ENCODE measurements at regions not wholly inside any gene's neighbourhood (a gene's known extent, or its start where the extent isn't known, plus 50 kb on each side); places are given as distances from the start of the nearest gene placed in this dataset.

DNA sequence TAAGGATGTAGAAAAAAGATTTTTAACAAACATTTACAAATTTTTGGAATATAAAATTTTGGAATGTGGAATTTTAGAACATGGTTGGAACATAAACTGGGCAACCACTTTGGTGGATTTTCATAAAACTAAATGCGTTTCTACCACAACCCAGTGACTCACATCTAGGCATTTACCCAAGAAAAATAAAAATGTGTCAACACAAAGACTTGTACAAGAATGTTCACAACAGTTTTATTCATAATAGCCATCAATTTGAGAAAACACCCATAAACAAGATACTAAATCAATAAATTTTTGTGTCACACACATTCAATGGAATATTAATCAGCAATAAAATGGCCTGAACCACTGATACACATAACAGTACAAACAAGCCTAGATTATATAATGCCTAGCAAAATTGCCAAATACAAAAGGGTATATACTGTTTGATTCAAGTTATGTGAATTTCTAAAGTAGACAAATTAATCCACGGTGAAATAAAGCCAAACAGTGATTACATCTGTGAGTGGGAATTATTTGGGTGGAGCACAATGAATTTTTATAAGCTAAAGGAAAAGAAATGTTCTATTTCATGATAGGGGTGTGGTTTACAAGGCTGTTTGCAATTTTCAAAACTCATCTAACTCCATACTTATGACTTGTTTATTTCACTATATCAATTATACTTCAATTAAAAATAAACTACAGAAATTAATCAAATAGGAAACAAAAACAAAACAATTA is 415.2 kb upstream of the OR4E1 start:
- no peak for DNase-seq

DNA sequence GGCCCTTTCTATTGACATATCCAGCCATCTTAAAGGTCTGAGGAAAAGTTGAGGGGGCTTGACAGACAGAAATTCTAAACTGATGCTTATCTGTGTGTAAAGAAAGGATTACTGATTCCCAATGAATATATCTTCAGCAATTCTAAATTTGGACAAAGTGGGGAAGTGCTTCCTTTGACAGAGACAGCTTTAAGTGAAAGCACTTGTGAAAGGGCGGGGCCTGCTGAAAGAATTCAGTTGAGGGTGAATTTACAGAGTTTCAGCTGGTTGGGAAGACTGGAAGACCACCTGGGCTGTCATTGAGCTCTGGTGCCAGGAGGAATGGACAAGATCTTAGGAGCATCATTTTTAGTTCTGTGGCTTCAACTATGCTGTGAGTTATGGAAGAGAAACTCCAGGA is 412.5 kb upstream of the OR4E1 start:
- DNase-seq, result no peak

DNA sequence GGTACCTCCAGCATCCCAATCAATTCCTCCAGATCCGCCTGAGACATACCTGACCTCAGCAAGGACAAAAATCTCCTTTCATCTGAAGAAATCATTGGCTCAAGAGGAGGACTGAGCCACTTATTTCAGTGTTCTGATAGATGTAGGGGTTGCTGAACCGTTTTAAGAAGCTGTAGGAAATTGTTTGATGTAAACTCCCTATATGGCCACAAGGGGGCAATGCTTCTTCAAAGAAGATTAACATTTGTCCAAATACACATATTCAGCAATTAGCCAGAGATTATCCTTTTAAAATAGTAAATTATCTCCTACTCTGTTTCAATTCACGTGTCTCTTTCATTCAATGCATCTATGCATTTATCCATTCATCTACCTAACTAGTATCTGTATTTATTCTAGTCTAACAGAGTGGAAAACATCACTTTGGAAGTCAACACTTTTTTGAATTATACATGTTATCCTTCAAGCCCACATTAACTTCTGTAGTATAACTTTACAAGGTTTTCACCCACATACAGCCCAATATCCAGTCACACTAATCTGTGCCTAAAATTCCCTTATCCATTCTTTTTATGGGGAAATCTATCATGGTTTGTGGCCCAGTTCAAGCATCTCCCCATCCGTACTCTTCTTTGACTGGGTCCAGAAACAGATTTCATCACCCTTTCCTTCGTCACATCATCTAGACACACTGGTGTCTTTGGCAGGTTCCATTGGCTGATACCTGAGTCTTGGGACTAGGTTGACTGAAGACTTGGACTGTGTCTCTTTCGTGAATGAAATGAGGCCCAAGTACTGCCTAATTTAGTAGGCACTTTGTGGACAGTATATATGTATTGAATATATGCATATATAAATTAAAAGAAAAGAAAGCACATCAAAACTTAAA is 411.0 kb upstream of the OR4E1 start:
- DNase-seq, result no peak

DNA sequence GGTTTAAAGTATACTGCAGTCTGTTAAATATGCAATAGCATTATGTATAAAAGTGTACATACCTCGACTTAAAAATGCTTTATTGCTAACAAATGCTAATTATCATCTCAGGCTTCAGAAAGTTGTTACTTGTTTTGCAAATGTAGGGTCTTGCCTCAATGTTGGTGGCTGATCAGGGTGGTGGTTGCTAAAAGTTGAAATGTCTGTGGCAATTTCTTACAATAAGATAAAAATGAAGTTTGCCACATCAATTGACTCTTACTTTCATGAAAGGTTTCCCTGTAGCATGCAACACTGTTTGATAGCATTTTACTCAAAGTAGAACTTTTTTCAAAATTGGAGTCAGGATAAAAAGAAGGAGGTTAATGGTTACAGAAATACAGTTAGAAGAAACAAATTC is 407.7 kb upstream of the OR4E1 start:
- no peak for DNase-seq

DNA sequence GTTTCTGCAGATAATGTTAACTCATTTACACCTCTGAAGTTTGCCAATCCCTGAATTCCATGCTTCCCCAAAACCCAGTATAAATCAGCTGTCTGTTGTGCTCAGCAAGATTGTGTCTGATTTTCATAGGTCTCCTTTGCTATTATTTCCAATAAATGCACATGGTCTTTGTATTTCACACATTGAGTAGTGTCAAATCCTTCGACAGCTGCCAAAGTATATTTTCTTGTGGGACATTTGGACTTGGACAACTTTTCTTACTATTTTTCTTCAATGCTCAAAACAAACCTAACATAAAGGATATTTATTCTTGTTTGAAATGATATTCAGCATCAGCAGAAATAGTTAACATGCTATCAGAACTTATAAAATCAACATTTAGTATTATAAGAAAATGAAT is 406.1 kb upstream of the OR4E1 start:
- DNase-seq, result no peak

DNA sequence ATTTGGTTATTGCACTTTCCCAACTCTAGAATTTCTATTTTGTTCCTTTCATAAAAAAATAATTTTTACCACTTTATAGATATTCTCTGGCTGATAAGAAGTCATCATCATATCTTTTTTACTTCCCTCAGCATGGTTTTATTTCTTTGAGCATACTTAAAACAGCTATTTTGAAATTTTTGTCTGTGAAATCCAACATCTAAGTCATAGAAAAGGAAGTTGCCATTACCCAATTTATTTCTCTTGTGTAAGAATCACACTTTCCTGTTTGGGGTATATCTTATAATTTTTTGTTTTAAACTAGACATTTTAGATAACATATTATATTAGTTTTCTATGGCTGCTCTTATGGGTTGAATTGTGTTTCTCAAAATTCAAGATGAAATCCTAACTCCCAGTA is 400.2 kb upstream of the OR4E1 start:
- no peak for DNase-seq

DNA sequence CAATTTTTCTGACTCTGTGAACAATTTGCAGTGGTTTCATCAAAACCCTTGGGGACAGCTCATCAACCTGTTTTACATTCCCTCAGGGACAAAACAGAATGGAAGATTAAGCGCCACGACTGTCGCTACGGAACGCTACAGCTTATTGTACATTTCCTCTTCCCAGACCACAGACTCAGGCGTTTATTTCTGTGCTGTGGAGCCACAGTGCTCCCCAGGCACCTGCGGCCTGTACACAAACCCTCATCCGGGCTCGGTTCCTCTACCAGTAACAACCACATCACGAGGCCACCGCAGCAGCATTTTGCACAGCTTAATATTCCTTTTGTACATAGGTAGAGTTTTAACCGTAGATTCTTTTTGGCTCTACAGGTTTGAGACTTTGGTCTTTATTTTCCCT is 397.4 kb upstream of the OR4E1 start:
- peak; percentile 35 for DNase-seq

DNA sequence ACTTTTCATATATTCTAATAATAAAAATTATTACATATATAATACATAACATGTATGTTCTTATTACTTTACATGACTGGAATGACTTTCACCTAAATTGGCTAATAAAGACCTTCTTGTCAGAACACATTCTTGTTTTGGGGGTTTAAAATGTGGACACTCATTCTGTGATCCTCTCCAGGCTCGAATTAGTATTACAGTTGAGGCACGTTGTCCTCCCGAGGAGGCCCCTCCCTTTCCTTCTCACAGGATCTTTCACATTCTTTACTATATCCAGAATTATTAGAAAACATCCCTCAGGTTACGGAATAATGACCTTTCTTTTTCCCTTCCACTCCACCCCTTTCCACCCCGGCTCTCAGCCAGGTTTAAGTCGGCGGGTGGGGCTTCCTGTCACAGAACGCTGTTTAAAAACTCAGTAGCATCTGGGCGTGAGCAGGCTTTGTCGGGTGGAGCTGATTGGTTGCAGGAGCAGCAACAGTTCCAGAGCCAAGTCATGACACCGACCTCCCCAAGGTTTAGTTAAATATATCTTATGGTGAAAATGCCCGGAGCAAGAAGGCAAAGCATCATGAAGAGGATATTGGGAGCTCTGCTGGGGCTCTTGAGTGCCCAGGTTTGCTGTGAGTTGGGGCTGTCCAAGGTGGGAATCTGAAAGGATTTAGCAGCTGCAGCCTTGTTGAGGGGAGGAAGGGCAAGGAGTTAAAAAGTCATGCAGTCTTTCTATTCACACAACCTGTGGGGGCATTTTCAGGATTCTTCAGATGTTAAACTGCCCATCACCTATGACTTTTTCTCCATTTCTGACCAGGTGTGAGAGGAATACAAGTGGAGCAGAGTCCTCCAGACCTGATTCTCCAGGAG is 396.7 kb upstream of the OR4E1 start:
- peak; percentile 42 for DNase-seq

DNA sequence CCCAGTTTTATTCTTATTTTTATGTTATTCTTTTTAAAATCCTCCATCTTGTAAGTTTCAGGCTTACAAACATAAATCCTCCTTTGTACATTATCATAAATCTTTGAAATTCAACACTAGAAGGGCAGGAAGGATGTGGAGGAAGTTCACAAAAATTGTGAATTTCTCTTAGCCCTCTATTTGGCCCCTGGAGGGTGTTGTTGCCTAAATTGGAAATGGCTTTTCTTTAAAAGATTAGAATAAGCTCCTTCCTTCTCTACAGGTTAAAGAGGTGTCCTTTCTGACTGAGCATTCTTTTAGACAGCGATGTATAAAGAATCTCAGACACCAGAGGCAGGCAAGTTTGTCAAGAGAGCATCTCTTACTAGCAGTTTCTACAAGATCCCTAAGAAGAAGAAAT is 391.7 kb upstream of the OR4E1 start:
- DNase-seq, result no peak

DNA sequence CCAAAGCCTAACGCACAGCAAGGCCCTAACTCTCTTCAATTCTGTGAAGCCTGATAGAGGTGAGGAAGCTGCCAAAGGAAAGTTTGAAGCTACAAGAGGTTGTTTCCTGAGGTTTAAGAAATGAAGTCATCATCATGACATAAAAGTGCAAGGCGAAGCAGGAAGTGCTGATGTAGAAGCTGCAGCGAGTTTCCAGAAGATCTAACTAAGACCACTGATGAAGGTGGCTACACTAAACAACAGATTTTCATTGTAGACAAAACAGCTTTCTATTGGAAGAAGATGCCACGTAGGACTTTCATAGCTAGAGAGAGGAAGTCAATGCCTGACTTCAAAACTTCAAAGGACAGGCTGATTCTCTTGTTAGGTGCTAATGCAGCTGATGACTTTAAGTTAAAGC is 385.6 kb upstream of the OR4E1 start:
- no peak for DNase-seq

DNA sequence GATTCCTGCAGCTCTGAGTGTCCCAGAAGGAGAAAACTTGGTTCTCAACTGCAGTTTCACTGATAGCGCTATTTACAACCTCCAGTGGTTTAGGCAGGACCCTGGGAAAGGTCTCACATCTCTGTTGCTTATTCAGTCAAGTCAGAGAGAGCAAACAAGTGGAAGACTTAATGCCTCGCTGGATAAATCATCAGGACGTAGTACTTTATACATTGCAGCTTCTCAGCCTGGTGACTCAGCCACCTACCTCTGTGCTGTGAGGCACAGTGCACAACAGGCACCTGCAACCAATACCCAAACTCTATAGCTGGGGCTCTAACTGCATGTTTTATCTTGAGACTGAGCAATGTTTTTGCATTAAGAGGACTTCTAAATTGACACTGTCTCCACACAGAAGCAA is 379.2 kb upstream of the OR4E1 start:
- DNase-seq, result no peak

DNA sequence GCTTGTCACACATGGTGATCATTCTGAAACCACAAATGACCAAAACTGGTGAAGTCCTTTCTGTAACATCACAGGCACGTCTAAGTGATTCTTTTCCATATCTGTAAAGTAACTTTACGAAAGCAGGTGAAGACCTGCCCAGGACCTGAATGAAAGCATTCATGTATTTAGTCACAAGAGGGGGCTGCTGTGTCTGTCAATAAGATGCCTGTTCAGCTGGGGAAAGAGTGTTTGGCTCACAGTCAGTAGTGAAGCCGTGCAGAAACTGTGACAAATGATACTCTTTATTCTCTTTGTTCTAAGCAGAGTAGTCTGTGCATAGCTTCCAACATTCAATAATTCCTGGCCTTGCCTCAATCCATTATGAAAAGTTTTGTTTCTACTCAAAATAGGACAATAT is 373.5 kb upstream of the OR4E1 start:
- DNase-seq, result peak; percentile 32

DNA sequence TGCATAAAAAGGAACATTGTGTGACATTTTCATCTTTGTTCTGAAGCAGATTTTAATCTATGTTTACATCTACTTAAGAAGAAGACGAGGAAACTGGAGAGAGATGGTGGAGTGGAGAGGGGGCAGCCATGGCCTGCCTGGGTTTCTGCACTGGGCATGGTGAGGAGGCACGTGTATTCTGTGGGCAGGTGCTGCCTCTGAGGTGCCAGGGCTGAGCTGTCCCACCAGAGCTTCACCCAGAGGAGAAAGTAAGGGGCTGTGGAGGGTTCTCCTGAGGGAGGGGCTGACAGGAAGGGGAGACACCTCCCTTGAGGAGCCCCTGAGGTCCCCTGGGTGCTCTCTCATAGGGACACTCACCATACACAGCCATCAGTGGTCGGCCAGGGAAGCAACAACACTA is 372.4 kb upstream of the OR4E1 start:
- DNase-seq, result no peak

DNA sequence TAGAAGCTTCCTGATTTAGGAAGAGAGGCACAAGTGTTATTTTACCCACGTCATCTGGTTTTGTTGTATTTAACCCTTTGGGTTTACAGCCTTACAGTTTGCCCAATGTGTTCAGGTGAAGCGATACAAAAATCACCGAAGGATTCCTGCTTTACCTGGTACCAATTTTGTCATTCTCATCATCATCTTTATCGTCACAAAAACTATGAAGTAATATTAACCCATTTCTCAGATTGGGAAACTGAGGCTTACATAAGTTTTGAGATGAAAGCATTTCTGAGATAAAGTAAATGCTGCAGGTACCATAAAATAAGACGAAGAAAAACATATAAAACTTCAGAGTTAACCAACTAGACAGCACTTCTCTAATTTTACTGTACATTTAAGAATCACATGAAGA is 370.6 kb upstream of the OR4E1 start:
- no peak for DNase-seq

DNA sequence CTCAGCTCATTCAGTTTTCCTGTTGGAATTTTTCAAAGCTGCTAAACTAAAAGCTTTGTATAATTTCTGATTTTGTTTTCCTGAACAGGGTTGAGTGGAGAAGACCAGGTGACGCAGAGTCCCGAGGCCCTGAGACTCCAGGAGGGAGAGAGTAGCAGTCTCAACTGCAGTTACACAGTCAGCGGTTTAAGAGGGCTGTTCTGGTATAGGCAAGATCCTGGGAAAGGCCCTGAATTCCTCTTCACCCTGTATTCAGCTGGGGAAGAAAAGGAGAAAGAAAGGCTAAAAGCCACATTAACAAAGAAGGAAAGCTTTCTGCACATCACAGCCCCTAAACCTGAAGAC is 367.1 kb upstream of the OR4E1 start:
- DNase-seq, result no peak

DNA sequence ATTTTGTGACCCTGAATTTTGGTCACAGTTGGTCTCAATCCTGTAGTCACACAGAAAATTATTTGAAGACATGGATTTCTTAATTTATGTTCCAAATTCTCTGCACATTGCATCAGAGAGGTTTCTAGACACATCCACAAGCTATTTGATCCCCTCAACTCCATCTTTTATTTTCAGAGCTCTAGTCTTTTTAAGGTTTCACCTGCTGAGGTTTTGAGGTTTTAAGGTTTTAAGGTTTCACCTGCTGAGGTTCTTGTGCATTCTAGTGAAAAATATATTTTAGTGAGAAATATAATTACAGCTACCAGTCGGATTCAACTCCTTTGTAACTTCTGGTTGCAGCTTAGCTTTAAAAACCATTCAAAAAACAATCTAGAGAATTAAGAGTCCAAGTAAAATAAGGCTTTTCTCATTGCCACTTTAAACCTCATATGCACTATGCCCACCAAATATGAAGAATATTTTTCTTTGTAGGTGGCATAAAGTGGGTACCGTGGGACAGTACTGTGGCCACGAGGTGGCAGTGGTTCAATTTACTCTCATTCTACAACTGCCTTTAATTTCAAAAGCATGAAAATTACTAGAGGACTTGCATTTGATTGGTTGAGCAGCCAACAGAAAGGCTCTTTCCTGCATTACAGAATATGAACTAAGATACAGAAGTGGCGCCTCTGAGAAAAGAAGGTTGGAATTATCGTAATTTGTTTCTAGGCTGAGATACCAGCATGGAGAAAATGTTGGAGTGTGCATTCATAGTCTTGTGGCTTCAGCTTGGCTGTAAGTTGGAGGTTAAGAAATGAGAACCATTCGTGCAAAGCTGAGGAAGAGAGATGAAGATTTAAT is 366.5 kb upstream of the OR4E1 start:
- DNase-seq, result no peak

DNA sequence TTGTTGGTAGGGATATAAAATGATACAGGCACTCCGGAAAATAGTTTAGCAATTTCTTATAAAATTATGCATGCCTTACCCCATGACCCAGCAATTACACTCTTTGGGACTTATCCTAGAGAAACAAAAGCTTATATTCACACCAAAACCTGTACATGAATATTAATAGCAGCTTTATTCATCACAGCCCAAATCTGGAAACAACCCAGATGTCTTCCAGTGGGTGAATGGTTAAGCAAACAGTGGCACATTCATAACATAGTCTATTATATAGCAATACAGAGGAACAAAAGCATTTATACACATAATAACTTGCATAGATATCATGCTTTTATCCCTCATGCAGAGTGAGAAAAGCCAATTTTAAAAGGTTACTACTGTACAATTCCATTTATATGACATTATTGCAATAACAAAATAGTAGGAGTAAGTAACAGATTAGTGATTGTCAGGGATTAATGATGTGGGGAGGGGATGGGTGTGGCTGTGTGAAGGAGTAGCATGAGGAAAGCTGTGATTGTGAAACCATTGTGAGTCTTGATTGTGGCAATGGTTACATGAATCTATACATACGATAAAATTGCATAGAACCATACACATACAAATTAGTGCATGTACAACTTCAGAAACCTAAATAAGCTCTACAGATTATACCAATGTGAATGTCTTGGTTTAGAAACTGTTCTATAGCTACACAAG is 363.1 kb upstream of the OR4E1 start:
- DNase-seq, result no peak

DNA sequence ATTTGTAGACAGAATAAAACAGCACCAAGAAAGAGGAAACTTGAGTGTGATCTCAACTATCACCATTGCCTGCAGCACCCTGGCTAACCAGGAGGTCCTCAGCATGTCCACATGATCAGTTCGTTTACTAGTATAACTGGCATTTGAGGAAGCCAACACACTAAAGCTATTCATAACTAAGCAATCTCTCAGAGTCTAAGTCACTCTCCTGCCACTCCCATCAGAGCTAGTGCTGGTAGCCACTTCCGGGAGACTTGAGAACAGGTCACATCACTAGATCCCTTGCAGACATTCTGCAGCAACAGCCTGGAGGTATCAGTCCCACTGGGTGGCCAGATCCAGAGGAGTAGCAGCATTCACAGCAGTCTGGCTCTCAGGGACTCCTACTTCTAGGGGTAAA is 352.9 kb upstream of the OR4E1 start:
- no peak for DNase-seq

DNA sequence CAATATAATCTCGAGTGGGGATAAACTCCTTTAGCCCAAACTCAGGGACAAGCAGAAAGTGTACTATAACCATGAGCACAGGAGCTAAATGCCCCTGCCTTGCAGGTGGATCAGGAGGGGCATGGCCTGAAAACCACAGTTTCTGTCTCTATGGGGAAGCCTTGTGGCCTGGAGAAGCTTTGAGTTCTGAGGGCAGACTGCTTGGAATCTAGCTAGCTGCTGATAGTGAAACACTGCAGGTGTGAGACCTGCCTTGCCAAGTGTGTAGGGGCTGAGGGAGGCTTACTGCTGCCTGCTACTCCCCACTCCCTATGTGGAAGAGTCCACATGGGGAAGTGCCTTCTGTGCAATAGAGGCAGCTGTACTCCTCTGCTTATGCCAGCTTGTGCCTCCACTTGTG is 352.3 kb upstream of the OR4E1 start:
- DNase-seq, result no peak

DNA sequence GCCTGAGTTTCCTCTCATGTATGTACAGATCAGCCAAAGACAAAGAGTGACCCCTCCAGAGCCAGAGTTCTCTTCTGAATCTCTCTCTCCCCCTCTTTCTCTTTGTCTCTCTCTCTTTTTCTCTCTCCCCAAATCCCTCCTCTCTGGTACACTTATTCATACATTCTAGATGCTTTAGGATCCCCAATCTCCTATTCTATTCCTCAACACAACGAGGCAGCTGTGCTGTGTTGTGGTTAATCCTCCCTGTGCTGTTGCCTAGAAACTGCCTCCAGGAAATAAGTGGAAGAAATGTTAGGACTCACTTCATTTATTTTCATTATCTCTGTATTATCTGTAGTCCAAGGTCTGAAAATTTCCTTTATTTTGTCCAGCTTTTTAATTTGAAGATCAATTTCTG is 350.5 kb upstream of the OR4E1 start:
- DNase-seq, result no peak

DNA sequence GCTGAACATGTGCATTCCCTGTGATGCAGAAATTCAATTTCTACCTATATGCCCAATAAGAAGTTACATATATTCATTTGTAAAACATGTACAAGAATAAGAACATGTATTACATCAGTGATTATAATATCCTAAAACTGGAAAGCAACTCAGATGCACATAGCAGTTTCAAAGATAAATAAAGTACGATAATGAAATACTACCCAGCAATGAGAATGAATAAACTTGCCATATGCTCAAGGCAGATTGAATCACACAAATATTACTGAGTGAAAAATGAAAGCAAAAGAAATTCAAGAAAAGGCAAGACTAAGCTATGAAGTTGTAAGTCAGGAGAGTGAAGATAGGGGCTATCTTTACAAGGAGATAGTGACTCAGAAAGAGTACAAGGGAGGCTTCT is 345.3 kb upstream of the OR4E1 start:
- no peak for DNase-seq

DNA sequence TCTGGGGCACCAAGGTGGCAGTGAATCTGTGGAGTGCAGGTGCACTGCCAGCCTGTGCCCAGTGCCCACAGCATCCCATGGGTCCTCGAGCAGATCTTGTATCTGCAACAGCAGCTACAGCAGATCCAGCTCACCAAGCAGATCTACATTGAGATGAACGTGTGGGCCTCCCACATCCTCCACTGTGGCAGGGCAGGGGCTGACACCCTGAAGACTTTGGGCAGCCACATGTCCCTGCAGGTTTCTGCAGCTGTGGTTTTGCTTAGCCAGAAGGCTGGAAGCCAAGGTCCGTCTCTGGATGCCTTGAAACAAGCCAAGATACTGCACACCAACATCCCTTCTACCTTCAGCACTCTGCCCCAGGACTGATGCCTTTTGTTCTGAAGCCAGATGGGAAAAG is 338.8 kb upstream of the OR4E1 start:
- no peak for DNase-seq
